GM04503 (cell line): ENCODE measurements at regions not wholly inside any gene's neighbourhood (a gene's known extent, or its start where the extent isn't known, plus 50 kb on each side); places are given as distances from the start of the nearest gene placed in this dataset.
A peak's percentile ranks its signal among the peaks of the same experiment; 100 is the strongest.

Source experiments
- DNase-seq: peaks from one replicate; pipeline ENCODE4 v3.0.0-alpha.2; 2012; ENCODE audit warnings: low read depth

GRCh38 chr1:193339401-193339800, 153.0 kb upstream of the B3GALT2 start:
- no peak for DNase-seq

- DNase-seq: no peak
Measured at GRCh38 chr1:193338194-193338593, 151.8 kb upstream of the B3GALT2 start.

- DNase-seq: peak; percentile 89
Measured at GRCh38 chr1:193335806-193336428, 149.5 kb upstream of the B3GALT2 start.

GRCh38 chr1:193333166-193333565, 146.8 kb upstream of the B3GALT2 start:
- no peak for DNase-seq

- no peak for DNase-seq
Measured at GRCh38 chr1:193326296-193326695, 139.9 kb upstream of the B3GALT2 start.

GRCh38 chr1:193325771-193326170, 139.4 kb upstream of the B3GALT2 start:
- DNase-seq: no peak

GRCh38 chr1:193325042-193325441, 138.6 kb upstream of the B3GALT2 start:
- no peak for DNase-seq

- DNase-seq: no peak
Measured at GRCh38 chr1:193322211-193322610, 135.8 kb upstream of the B3GALT2 start.

- DNase-seq: peak; percentile 61
Measured at GRCh38 chr1:193321242-193321840, 134.9 kb upstream of the B3GALT2 start.

GRCh38 chr1:193320270-193320669, 133.9 kb upstream of the B3GALT2 start:
- no peak for DNase-seq

- no peak for DNase-seq
Measured at GRCh38 chr1:193318347-193318746, 131.9 kb upstream of the B3GALT2 start.

- DNase-seq: no peak
Measured at GRCh38 chr1:193313354-193314140, 127.1 kb upstream of the B3GALT2 start.

GRCh38 chr1:193312432-193312831, 126.0 kb upstream of the B3GALT2 start:
- DNase-seq: no peak

- peak; percentile 23 for DNase-seq
Measured at GRCh38 chr1:193311226-193311948, 125.0 kb upstream of the B3GALT2 start.

- no peak for DNase-seq
Measured at GRCh38 chr1:193310564-193310963, 124.2 kb upstream of the B3GALT2 start.

GRCh38 chr1:193309936-193310475, 123.6 kb upstream of the B3GALT2 start:
- no peak for DNase-seq

GRCh38 chr1:193308438-193308837, 122.0 kb upstream of the B3GALT2 start:
- DNase-seq: no peak

GRCh38 chr1:193306430-193306829, 120.0 kb upstream of the B3GALT2 start:
- DNase-seq: no peak
